ENCODE measurements at regions not wholly inside any gene's neighbourhood (a gene's known extent, or its start where the extent isn't known, plus 50 kb on each side); places are given as distances from the start of the nearest gene placed in this dataset.
A peak's percentile ranks its signal among the peaks of the same experiment; 100 is the strongest.

GRCh38 chr15:53462651-53463050, 296.8 kb downstream of the WDR72 start:
- no peak for DNase-seq (ENCODE audit: low read depth)

GRCh38 chr15:53461677-53462076, 297.8 kb downstream of the WDR72 start:
- DNase-seq (ENCODE audit: low read depth): no peak

- no peak for DNase-seq (ENCODE audit: low read depth)
Observed at GRCh38 chr15:53458736-53459135, 300.7 kb downstream of the WDR72 start.

- DNase-seq (ENCODE audit: low read depth): no peak
Observed at GRCh38 chr15:53457479-53457878, 302.0 kb downstream of the WDR72 start.

- no peak for DNase-seq (ENCODE audit: low read depth)
Observed at GRCh38 chr15:53454843-53455721, 304.4 kb downstream of the WDR72 start.

- DNase-seq (ENCODE audit: low read depth): no peak
Observed at GRCh38 chr15:53454535-53454842, 305.0 kb downstream of the WDR72 start.

GRCh38 chr15:53453253-53454105, 306.0 kb downstream of the WDR72 start:
- DNase-seq (ENCODE audit: low read depth): no peak

GRCh38 chr15:53448232-53449015, 311.0 kb downstream of the WDR72 start:
- DNase-seq (ENCODE audit: low read depth): no peak

- no peak for DNase-seq (ENCODE audit: low read depth)
Observed at GRCh38 chr15:53447742-53448141, 311.7 kb downstream of the WDR72 start.

GRCh38 chr15:53447053-53447574, 312.3 kb downstream of the WDR72 start:
- no peak for DNase-seq (ENCODE audit: low read depth)

GRCh38 chr15:53446376-53446775, 313.1 kb downstream of the WDR72 start:
- DNase-seq (ENCODE audit: low read depth): no peak

GRCh38 chr15:53445531-53445930, 313.9 kb downstream of the WDR72 start:
- no peak for DNase-seq (ENCODE audit: low read depth)

GRCh38 chr15:53437985-53438841, 321.2 kb downstream of the WDR72 start:
- no peak for DNase-seq (ENCODE audit: low read depth)

GRCh38 chr15:53437366-53437765, 322.1 kb downstream of the WDR72 start:
- peak; percentile 16 for DNase-seq (ENCODE audit: low read depth)

GRCh38 chr15:53434174-53434678, 325.2 kb downstream of the WDR72 start:
- no peak for DNase-seq (ENCODE audit: low read depth)

GRCh38 chr15:53416219-53416940, 343.1 kb downstream of the WDR72 start:
- no peak for DNase-seq (ENCODE audit: low read depth)

- DNase-seq (ENCODE audit: low read depth): no peak
Observed at GRCh38 chr15:53414167-53414566, 345.3 kb downstream of the WDR72 start.

- DNase-seq (ENCODE audit: low read depth): no peak
Observed at GRCh38 chr15:53412542-53412941, 346.9 kb downstream of the WDR72 start.

- no peak for DNase-seq (ENCODE audit: low read depth)
Observed at GRCh38 chr15:53404930-53405493, 354.5 kb downstream of the WDR72 start.

GRCh38 chr15:53401503-53401902, 358.0 kb downstream of the WDR72 start:
- DNase-seq (ENCODE audit: low read depth): no peak
